ENCODE measurements at regions not wholly inside any gene's neighbourhood (a gene's known extent, or its start where the extent isn't known, plus 50 kb on each side); places are given as distances from the start of the nearest gene placed in this dataset.

- Histone ChIP-seq H3K9me3 (ENCODE audit: severe bottlenecking) (no peaks in the 10 kb centered on the region), H3K27ac (ENCODE audit: poor library complexity, severe bottlenecking) (no peak overlapping the region), H3K27me3 (ENCODE audit: insufficient read depth, poor library complexity, severe bottlenecking) (no peaks in the 10 kb centered on the region), H3K4me1 (ENCODE audit: insufficient read depth, poor library complexity, severe bottlenecking) (no peaks in the 10 kb centered on the region), H3K36me3 (ENCODE audit: low read depth) (no peaks in the 10 kb centered on the region), H3K4me3 (ENCODE audit: severe bottlenecking) (no peak overlapping the region)
- no peak for TF ChIP-seq CTCF (IDR thresholded peaks at IDR 0.05; ENCODE audit: poor library complexity, severe bottlenecking)
- DNase-seq (ENCODE audit: low spot score) (no peak), ATAC-seq (ENCODE audit: low read depth) (no peak)
Observed at GRCh38 chr21:16377857-16378256, 648.1 kb downstream of the USP25 start.

- ATAC-seq (ENCODE audit: low read depth) (no peak), DNase-seq (ENCODE audit: low spot score) (no peak)
- no peaks in the 10 kb centered on the region for H3K36me3 ChIP-seq (ENCODE audit: low read depth)
- no peaks in the 10 kb centered on the region for H3K9me3 ChIP-seq (ENCODE audit: severe bottlenecking)
- no peak overlapping the region for H3K4me3 ChIP-seq (ENCODE audit: severe bottlenecking)
- no peaks in the 10 kb centered on the region for H3K27me3 ChIP-seq (ENCODE audit: insufficient read depth, poor library complexity, severe bottlenecking)
- TF ChIP-seq CTCF (IDR thresholded peaks at IDR 0.05; ENCODE audit: poor library complexity, severe bottlenecking) = no peak
- no peak overlapping the region for H3K27ac ChIP-seq (ENCODE audit: poor library complexity, severe bottlenecking)
- no peaks in the 10 kb centered on the region for H3K4me1 ChIP-seq (ENCODE audit: insufficient read depth, poor library complexity, severe bottlenecking)
Observed at GRCh38 chr21:16378525-16378924, 648.7 kb downstream of the USP25 start.

- no peak overlapping the region for H3K4me3 ChIP-seq (ENCODE audit: severe bottlenecking)
- DNase-seq (ENCODE audit: low spot score) = no peak
- no peaks in the 10 kb centered on the region for H3K27me3 ChIP-seq (ENCODE audit: insufficient read depth, poor library complexity, severe bottlenecking)
- H3K36me3 ChIP-seq (ENCODE audit: low read depth) = no peaks in the 10 kb centered on the region
- H3K27ac ChIP-seq (ENCODE audit: poor library complexity, severe bottlenecking) = no peak overlapping the region
- TF ChIP-seq CTCF (IDR thresholded peaks at IDR 0.05; ENCODE audit: poor library complexity, severe bottlenecking) = no peak
- H3K4me1 ChIP-seq (ENCODE audit: insufficient read depth, poor library complexity, severe bottlenecking) = no peaks in the 10 kb centered on the region
- H3K9me3 ChIP-seq (ENCODE audit: severe bottlenecking) = no peaks in the 10 kb centered on the region
- ATAC-seq (ENCODE audit: low read depth) = no peak
Observed at GRCh38 chr21:16388291-16388690, 658.5 kb downstream of the USP25 start.

GRCh38 chr21:16388911-16389560 is 659.3 kb downstream of the USP25 start:
- TF ChIP-seq CTCF (IDR thresholded peaks at IDR 0.05; ENCODE audit: poor library complexity, severe bottlenecking) = no peak
- H3K36me3 ChIP-seq (ENCODE audit: low read depth) = no peaks in the 10 kb centered on the region
- DNase-seq (ENCODE audit: low spot score) = no peak
- H3K9me3 ChIP-seq (ENCODE audit: severe bottlenecking) = no peaks in the 10 kb centered on the region
- H3K27ac ChIP-seq (ENCODE audit: poor library complexity, severe bottlenecking) = no peak overlapping the region
- H3K4me1 ChIP-seq (ENCODE audit: insufficient read depth, poor library complexity, severe bottlenecking) = no peaks in the 10 kb centered on the region
- H3K4me3 ChIP-seq (ENCODE audit: severe bottlenecking) = no peak overlapping the region
- H3K27me3 ChIP-seq (ENCODE audit: insufficient read depth, poor library complexity, severe bottlenecking) = no peaks in the 10 kb centered on the region
- ATAC-seq (ENCODE audit: low read depth) = no peak

GRCh38 chr21:16389643-16390042 is 659.9 kb downstream of the USP25 start:
- no peak for TF ChIP-seq CTCF (IDR thresholded peaks at IDR 0.05; ENCODE audit: poor library complexity, severe bottlenecking)
- no peak for ATAC-seq (ENCODE audit: low read depth)
- no peaks in the 10 kb centered on the region for H3K27me3 ChIP-seq (ENCODE audit: insufficient read depth, poor library complexity, severe bottlenecking)
- H3K36me3 ChIP-seq (ENCODE audit: low read depth) = no peaks in the 10 kb centered on the region
- H3K4me1 ChIP-seq (ENCODE audit: insufficient read depth, poor library complexity, severe bottlenecking) = no peaks in the 10 kb centered on the region
- H3K27ac ChIP-seq (ENCODE audit: poor library complexity, severe bottlenecking) = no peak overlapping the region
- no peak for DNase-seq (ENCODE audit: low spot score)
- no peak overlapping the region for H3K4me3 ChIP-seq (ENCODE audit: severe bottlenecking)
- H3K9me3 ChIP-seq (ENCODE audit: severe bottlenecking) = no peaks in the 10 kb centered on the region

Measured in RWPE2 (cell line).